ENCODE measurements at regions not wholly inside any gene's neighbourhood (a gene's known extent, or its start where the extent isn't known, plus 50 kb on each side); places are given as distances from the start of the nearest gene placed in this dataset.

- H3K27ac ChIP-seq, result no peak overlapping the region
- DNase-seq (ENCODE audit: low read depth, low spot score), result no peak
Observed at GRCh38 chr5:89095341-89095740, 212.4 kb upstream of the MEF2C start.

- DNase-seq (ENCODE audit: low read depth, low spot score), result no peak
- H3K27ac ChIP-seq, result no peak overlapping the region
Observed at GRCh38 chr5:89090037-89090436, 207.1 kb upstream of the MEF2C start.

- no peak overlapping the region for H3K27ac ChIP-seq
- no peak for DNase-seq (ENCODE audit: low read depth, low spot score)
Observed at GRCh38 chr5:89087551-89088318, 204.8 kb upstream of the MEF2C start.

- H3K27ac ChIP-seq, result no peak overlapping the region
- no peak for DNase-seq (ENCODE audit: low read depth, low spot score)
Observed at GRCh38 chr5:89087128-89087527, 204.1 kb upstream of the MEF2C start.

- DNase-seq (ENCODE audit: low read depth, low spot score), result no peak
Observed at GRCh38 chr5:89086390-89087086, 203.6 kb upstream of the MEF2C start.

GRCh38 chr5:89083791-89084190 lies 200.8 kb upstream of the MEF2C start:
- no peak overlapping the region for H3K27ac ChIP-seq
- no peak for DNase-seq (ENCODE audit: low read depth, low spot score)

More at GRCh38 chr5:89086390-89087086, 203.6 kb upstream of the MEF2C start:
- no peak overlapping the region for H3K27ac ChIP-seq

GRCh38 chr5:89081360-89081759 lies 198.4 kb upstream of the MEF2C start:
- H3K27ac ChIP-seq, result no peak overlapping the region
- DNase-seq (ENCODE audit: low read depth, low spot score), result no peak

GRCh38 chr5:89080467-89081116 lies 197.6 kb upstream of the MEF2C start:
- DNase-seq (ENCODE audit: low read depth, low spot score), result no peak
- no peak overlapping the region for H3K27ac ChIP-seq

- DNase-seq (ENCODE audit: low read depth, low spot score), result no peak
- H3K27ac ChIP-seq, result no peak overlapping the region
Observed at GRCh38 chr5:89072842-89073672, 190.1 kb upstream of the MEF2C start.

- no peak for DNase-seq (ENCODE audit: low read depth, low spot score)
- H3K27ac ChIP-seq, result no peak overlapping the region
Observed at GRCh38 chr5:89071941-89072331, 189.0 kb upstream of the MEF2C start.

- H3K27ac ChIP-seq, result no peak overlapping the region
- no peak for DNase-seq (ENCODE audit: low read depth, low spot score)
Observed at GRCh38 chr5:89071101-89071940, 188.3 kb upstream of the MEF2C start.

- no peak for DNase-seq (ENCODE audit: low read depth, low spot score)
- no peak overlapping the region for H3K27ac ChIP-seq
Observed at GRCh38 chr5:89069591-89069990, 186.6 kb upstream of the MEF2C start.

- H3K27ac ChIP-seq, result no peak overlapping the region
- DNase-seq (ENCODE audit: low read depth, low spot score), result no peak
Observed at GRCh38 chr5:89067362-89067761, 184.4 kb upstream of the MEF2C start.

GRCh38 chr5:89065919-89066318 lies 182.9 kb upstream of the MEF2C start:
- DNase-seq (ENCODE audit: low read depth, low spot score), result no peak
- H3K27ac ChIP-seq, result no peak overlapping the region

GRCh38 chr5:89064736-89065135 lies 181.8 kb upstream of the MEF2C start:
- DNase-seq (ENCODE audit: low read depth, low spot score), result no peak
- H3K27ac ChIP-seq, result no peak overlapping the region

- no peak for DNase-seq (ENCODE audit: low read depth, low spot score)
Observed at GRCh38 chr5:89064054-89064453, 181.1 kb upstream of the MEF2C start.

GRCh38 chr5:89060768-89061167 lies 177.8 kb upstream of the MEF2C start:
- H3K27ac ChIP-seq, result no peak overlapping the region
- DNase-seq (ENCODE audit: low read depth, low spot score), result no peak

More at GRCh38 chr5:89064054-89064453, 181.1 kb upstream of the MEF2C start:
- no peak overlapping the region for H3K27ac ChIP-seq

- no peak overlapping the region for H3K27ac ChIP-seq
Observed at GRCh38 chr5:89059274-89059673, 176.3 kb upstream of the MEF2C start.

GRCh38 chr5:89055695-89056085 lies 172.7 kb upstream of the MEF2C start:
- H3K27ac ChIP-seq, result no peak overlapping the region
- DNase-seq (ENCODE audit: low read depth, low spot score), result no peak

More at GRCh38 chr5:89059274-89059673, 176.3 kb upstream of the MEF2C start:
- DNase-seq (ENCODE audit: low read depth, low spot score), result no peak
